ENCODE measurements at regions not wholly inside any gene's neighbourhood (a gene's known extent, or its start where the extent isn't known, plus 50 kb on each side); places are given as distances from the start of the nearest gene placed in this dataset.
"Not testable (repeated sequence)": the region's sequence is repeated elsewhere in the genome, so short reads cannot be mapped to it uniquely, and the experiment has no call there.

GRCh38 chr2:132033365-132033764 is 128.4 kb downstream of the ANKRD30BL start:
- H3K36me3 ChIP-seq (ENCODE audit: control insufficient read depth in 1 of 2, insufficient read depth in 2 of 2, low read length in 2 of 2), result no peaks in the 10 kb centered on the region
- 100% methylated on average over 2 of the region's 2 CpGs for WGBS (ENCODE audit: extremely low coverage, insufficient coverage, insufficient read length)
- no peak overlapping the region for H3K4me2 ChIP-seq (ENCODE audit: low read length)

GRCh38 chr2:132012046-132012445 is 149.7 kb downstream of the ANKRD30BL start:
- H3K4me3 ChIP-seq (ENCODE audit: low read depth, low read length); H3K36me3 ChIP-seq (ENCODE audit: control insufficient read depth in 1 of 2, insufficient read depth in 2 of 2, low read length in 2 of 2); H3K79me1 ChIP-seq (ENCODE audit: low read length); H3K14ac ChIP-seq (ENCODE audit: low read length); H3K23ac ChIP-seq (ENCODE audit: low read length); H3K27me3 ChIP-seq (ENCODE audit: insufficient read depth, low read length); H3K18ac ChIP-seq (ENCODE audit: low read length); H4K12ac ChIP-seq (ENCODE audit: low read depth, low read length); H3K9ac ChIP-seq (ENCODE audit: low read length); H4K91ac ChIP-seq (ENCODE audit: low read depth, low read length); H3K4ac ChIP-seq (ENCODE audit: low read depth, low read length); H2AFZ ChIP-seq (ENCODE audit: insufficient read depth, low read length, poor library complexity); DNase-seq; H3K27ac ChIP-seq (ENCODE audit: low read depth, low read length); H2AK5ac ChIP-seq (ENCODE audit: low read length); H3K4me2 ChIP-seq (ENCODE audit: low read length); H3K4me1 ChIP-seq (ENCODE audit: control insufficient read depth in 1 of 2, insufficient read depth in 2 of 2, low read length in 2 of 2); H2BK12ac ChIP-seq (ENCODE audit: low read length); H2BK120ac ChIP-seq (ENCODE audit: insufficient read depth, low read length, poor library complexity); H4K8ac ChIP-seq (ENCODE audit: low read depth, low read length); H3K79me2 ChIP-seq (ENCODE audit: control insufficient read depth, insufficient read depth, low read length, poor library complexity); H3K9me3 ChIP-seq (ENCODE audit: insufficient read depth, low read depth, low read length); H2BK5ac ChIP-seq (ENCODE audit: low read depth, low read length, poor library complexity): not testable (repeated sequence)
- WGBS (ENCODE audit: extremely low coverage, insufficient coverage, insufficient read length), result no CpG with 5 or more reads among the region's 1 CpG

More at GRCh38 chr2:132033365-132033764, 128.4 kb downstream of the ANKRD30BL start:
- no peak overlapping the region for H3K27ac ChIP-seq (ENCODE audit: low read depth, low read length)
- no peak overlapping the region for H4K8ac ChIP-seq (ENCODE audit: low read depth, low read length)
- H3K4ac ChIP-seq (ENCODE audit: low read depth, low read length), result no peak overlapping the region
- H2AFZ ChIP-seq (ENCODE audit: insufficient read depth, low read length, poor library complexity), result no peak overlapping the region
- H2AK5ac ChIP-seq (ENCODE audit: low read length), result no peak overlapping the region
- no peak overlapping the region for H2BK120ac ChIP-seq (ENCODE audit: insufficient read depth, low read length, poor library complexity)
- H3K9me3 ChIP-seq (ENCODE audit: insufficient read depth, low read depth, low read length), result no peaks in the 10 kb centered on the region
- no peak for DNase-seq
- H3K27me3 ChIP-seq (ENCODE audit: insufficient read depth, low read length), result peaks cover 15% of the 10 kb centered on the region
- H4K91ac ChIP-seq (ENCODE audit: low read depth, low read length), result no peak overlapping the region
- no peaks in the 10 kb centered on the region for H3K4me1 ChIP-seq (ENCODE audit: control insufficient read depth in 1 of 2, insufficient read depth in 2 of 2, low read length in 2 of 2)
- no peaks in the 10 kb centered on the region for H3K79me1 ChIP-seq (ENCODE audit: low read length)
- H3K9ac ChIP-seq (ENCODE audit: low read length), result no peak overlapping the region
- H3K79me2 ChIP-seq (ENCODE audit: control insufficient read depth, insufficient read depth, low read length, poor library complexity), result no peaks in the 10 kb centered on the region
- no peak overlapping the region for H2BK12ac ChIP-seq (ENCODE audit: low read length)
- no peak overlapping the region for H4K12ac ChIP-seq (ENCODE audit: low read depth, low read length)
- no peak overlapping the region for H3K14ac ChIP-seq (ENCODE audit: low read length)
- no peak overlapping the region for H2BK5ac ChIP-seq (ENCODE audit: low read depth, low read length, poor library complexity)
- no peak overlapping the region for H3K4me3 ChIP-seq (ENCODE audit: low read depth, low read length)
- no peak overlapping the region for H3K18ac ChIP-seq (ENCODE audit: low read length)
- H3K23ac ChIP-seq (ENCODE audit: low read length), result no peak overlapping the region

GRCh38 chr2:132009874-132010521 is 151.8 kb downstream of the ANKRD30BL start:
- H2BK120ac ChIP-seq (ENCODE audit: insufficient read depth, low read length, poor library complexity), result no peak overlapping the region
- no peaks in the 10 kb centered on the region for H3K4me1 ChIP-seq (ENCODE audit: control insufficient read depth in 1 of 2, insufficient read depth in 2 of 2, low read length in 2 of 2)
- H3K27ac ChIP-seq (ENCODE audit: low read depth, low read length), result no peak overlapping the region
- H2AK5ac ChIP-seq (ENCODE audit: low read length), result no peak overlapping the region
- no CpG with 5 or more reads among the region's 56 CpGs for WGBS (ENCODE audit: extremely low coverage, insufficient coverage, insufficient read length)
- H2BK12ac ChIP-seq (ENCODE audit: low read length), result no peak overlapping the region
- H3K79me1 ChIP-seq (ENCODE audit: low read length), result peaks cover 2% of the 10 kb centered on the region
- peak overlapping the region; percentile 60 for H4K8ac ChIP-seq (ENCODE audit: low read depth, low read length)
- peaks cover 7% of the 10 kb centered on the region for H3K27me3 ChIP-seq (ENCODE audit: insufficient read depth, low read length)
- no peaks in the 10 kb centered on the region for H3K79me2 ChIP-seq (ENCODE audit: control insufficient read depth, insufficient read depth, low read length, poor library complexity)
- H3K9ac ChIP-seq (ENCODE audit: low read length), result no peak overlapping the region
- H3K4me2 ChIP-seq (ENCODE audit: low read length), result peak overlapping the region; percentile 95
- H3K9me3 ChIP-seq (ENCODE audit: insufficient read depth, low read depth, low read length), result no peaks in the 10 kb centered on the region
- peak; percentile 2 to 18 for DNase-seq
- peak overlapping the region; percentile 24 for H4K91ac ChIP-seq (ENCODE audit: low read depth, low read length)
- H3K23ac ChIP-seq (ENCODE audit: low read length), result no peak overlapping the region
- H2AFZ ChIP-seq (ENCODE audit: insufficient read depth, low read length, poor library complexity), result no peak overlapping the region
- H3K18ac ChIP-seq (ENCODE audit: low read length), result no peak overlapping the region
- H3K4me3 ChIP-seq (ENCODE audit: low read depth, low read length), result peak overlapping the region; percentile 61
- peak overlapping the region; percentile 31 for H2BK5ac ChIP-seq (ENCODE audit: low read depth, low read length, poor library complexity)
- no peak overlapping the region for H3K14ac ChIP-seq (ENCODE audit: low read length)
- H3K4ac ChIP-seq (ENCODE audit: low read depth, low read length), result no peak overlapping the region
- H4K12ac ChIP-seq (ENCODE audit: low read depth, low read length), result peak overlapping the region; percentile 62
- no peaks in the 10 kb centered on the region for H3K36me3 ChIP-seq (ENCODE audit: control insufficient read depth in 1 of 2, insufficient read depth in 2 of 2, low read length in 2 of 2)

- Histone ChIP-seq H3K4me1 (ENCODE audit: control insufficient read depth in 1 of 2, insufficient read depth in 2 of 2, low read length in 2 of 2) (no peaks in the 10 kb centered on the region), H3K23ac (ENCODE audit: low read length) (no peak overlapping the region), H3K79me2 (ENCODE audit: control insufficient read depth, insufficient read depth, low read length, poor library complexity) (no peaks in the 10 kb centered on the region), H3K4me3 (ENCODE audit: low read depth, low read length) (no peak overlapping the region), H3K36me3 (ENCODE audit: control insufficient read depth in 1 of 2, insufficient read depth in 2 of 2, low read length in 2 of 2) (no peaks in the 10 kb centered on the region), H3K14ac (ENCODE audit: low read length) (no peak overlapping the region), H4K91ac (ENCODE audit: low read depth, low read length) (peak overlapping the region; percentile 24), H3K9me3 (ENCODE audit: insufficient read depth, low read depth, low read length) (no peaks in the 10 kb centered on the region), H3K9ac (ENCODE audit: low read length) (no peak overlapping the region), H4K12ac (ENCODE audit: low read depth, low read length) (no peak overlapping the region), H2BK12ac (ENCODE audit: low read length) (no peak overlapping the region), H3K27me3 (ENCODE audit: insufficient read depth, low read length) (peaks cover 7% of the 10 kb centered on the region), H3K18ac (ENCODE audit: low read length) (no peak overlapping the region), H2BK120ac (ENCODE audit: insufficient read depth, low read length, poor library complexity) (no peak overlapping the region), H4K8ac (ENCODE audit: low read depth, low read length) (peak overlapping the region; percentile 60), H2AK5ac (ENCODE audit: low read length) (no peak overlapping the region), H2BK5ac (ENCODE audit: low read depth, low read length, poor library complexity) (no peak overlapping the region), H2AFZ (ENCODE audit: insufficient read depth, low read length, poor library complexity) (no peak overlapping the region), H3K4me2 (ENCODE audit: low read length) (peak overlapping the region; percentile 95), H3K4ac (ENCODE audit: low read depth, low read length) (no peak overlapping the region), H3K27ac (ENCODE audit: low read depth, low read length) (no peak overlapping the region), H3K79me1 (ENCODE audit: low read length) (peaks cover 2% of the 10 kb centered on the region)
- DNase-seq, result no peak
- no CpG with 5 or more reads among the region's 13 CpGs for WGBS (ENCODE audit: extremely low coverage, insufficient coverage, insufficient read length)
Measured at GRCh38 chr2:132009177-132009873, 152.4 kb downstream of the ANKRD30BL start.

Measured in trophoblast cell (in vitro differentiated cells and primary cell).